Trophoblast cell (in vitro differentiated cells and primary cell): ENCODE measurements at regions not wholly inside any gene's neighbourhood (a gene's known extent, or its start where the extent isn't known, plus 50 kb on each side); places are given as distances from the start of the nearest gene placed in this dataset.

Experiments used
- DNase-seq, 2 donors: peaks; one replicate each; pipeline ENCODE4 v3.0.0-alpha.2; 2016
- H2AFZ ChIP-seq: 2 replicates; pipeline ENCODE4 v1.6.1; 2013; ENCODE audit warnings: low read length, moderate library complexity, mild to moderate bottlenecking; ENCODE audit not compliant: insufficient read depth, poor library complexity
- H2AK5ac ChIP-seq: 2 replicates; pipeline ENCODE4 v1.6.1; 2013; ENCODE audit warnings: mild to moderate bottlenecking, low read length
- H2BK120ac ChIP-seq: 2 replicates; pipeline ENCODE4 v1.6.1; 2013; ENCODE audit warnings: low read length, mild to moderate bottlenecking, moderate library complexity; ENCODE audit not compliant: insufficient read depth, poor library complexity
- H2BK12ac ChIP-seq: 2 replicates; pipeline ENCODE4 v1.6.1; 2013; ENCODE audit warnings: mild to moderate bottlenecking, low read length, moderate library complexity
- H2BK5ac ChIP-seq: 2 replicates; pipeline ENCODE4 v1.6.1; 2013; ENCODE audit warnings: low read length, low read depth, moderate library complexity, mild to moderate bottlenecking; ENCODE audit not compliant: poor library complexity
- H3K14ac ChIP-seq: 2 replicates; pipeline ENCODE4 v1.6.1; 2013; ENCODE audit warnings: mild to moderate bottlenecking, low read length
- H3K18ac ChIP-seq: 2 replicates; pipeline ENCODE4 v1.6.1; 2013; ENCODE audit warnings: mild to moderate bottlenecking, low read length
- H3K23ac ChIP-seq: 2 replicates; pipeline ENCODE4 v1.6.1; 2013; ENCODE audit warnings: low read length
- H3K27ac ChIP-seq: 2 replicates; pipeline ENCODE4 v1.5.1; 2013; ENCODE audit warnings: low read depth, mild to moderate bottlenecking, inconsistent platforms, low read length, moderate library complexity
- H3K27me3 ChIP-seq: 2 replicates; pipeline ENCODE4 v1.6.1; 2013; ENCODE audit warnings: inconsistent platforms, mild to moderate bottlenecking, low read length, moderate library complexity; ENCODE audit not compliant: insufficient read depth
- H3K36me3 ChIP-seq, 2 experiments: 1 replicate in 1 of 2; 2 replicates in 1 of 2; pipeline ENCODE4 v1.6.1; 2013; ENCODE audit warnings: low read length in 2 of 2, mild to moderate bottlenecking in 2 of 2, moderate library complexity in 1 of 2; ENCODE audit not compliant: insufficient read depth in 2 of 2, control insufficient read depth in 1 of 2
- H3K4ac ChIP-seq: 2 replicates; pipeline ENCODE4 v1.6.1; 2013; ENCODE audit warnings: low read depth, mild to moderate bottlenecking, low read length, moderate library complexity
- H3K4me1 ChIP-seq, 2 experiments: 1 replicate in 1 of 2; 2 replicates in 1 of 2; pipeline ENCODE4 v1.6.1; 2013; ENCODE audit warnings: low read length in 2 of 2, mild to moderate bottlenecking in 2 of 2, moderate library complexity in 1 of 2; ENCODE audit not compliant: insufficient read depth in 2 of 2, control insufficient read depth in 1 of 2
- H3K4me2 ChIP-seq: 2 replicates; pipeline ENCODE4 v1.6.1; 2013; ENCODE audit warnings: inconsistent platforms, mild to moderate bottlenecking, low read length, moderate library complexity
- H3K4me3 ChIP-seq: 2 replicates; pipeline ENCODE4 v1.5.1; 2013; ENCODE audit warnings: mild to moderate bottlenecking, low read depth, low read length, inconsistent platforms
- H3K79me1 ChIP-seq: one replicate; pipeline ENCODE4 v1.6.1; 2013; ENCODE audit warnings: low read length
- H3K79me2 ChIP-seq: 2 replicates; pipeline ENCODE4 v1.6.1; 2013; ENCODE audit warnings: low read length, mild to moderate bottlenecking; ENCODE audit not compliant: control insufficient read depth, insufficient read depth, poor library complexity
- H3K9ac ChIP-seq: 2 replicates; pipeline ENCODE4 v1.6.1; 2013; ENCODE audit warnings: mild to moderate bottlenecking, low read length
- H3K9me3 ChIP-seq: 2 replicates; pipeline ENCODE4 v1.6.1; 2013; ENCODE audit warnings: low read depth, mild to moderate bottlenecking, control low read depth, inconsistent platforms, low read length; ENCODE audit not compliant: insufficient read depth
- H4K12ac ChIP-seq: 2 replicates; pipeline ENCODE4 v1.6.1; 2013; ENCODE audit warnings: low read depth, mild to moderate bottlenecking, low read length, moderate library complexity
- H4K8ac ChIP-seq: 2 replicates; pipeline ENCODE4 v1.6.1; 2013; ENCODE audit warnings: low read depth, mild to moderate bottlenecking, low read length, moderate library complexity
- H4K91ac ChIP-seq: one replicate; pipeline ENCODE4 v1.6.1; 2013; ENCODE audit warnings: low read depth, mild to moderate bottlenecking, low read length, moderate library complexity
- whole genome bisulfite sequencing: extraction: QIAGEN DNeasy Blood & Tissue Kit; methylation state at CpG from one replicate; pipeline ENCODE4 v1.1.7; 2013; ENCODE audit warnings: missing lambda C conversion rate; ENCODE audit not compliant: insufficient read length, insufficient coverage; ENCODE audit errors: extremely low coverage; 5-methylcytosine and 5-hydroxymethylcytosine counted together

- Histone ChIP-seq H4K91ac (no peak overlapping the region), H3K4me1 (no peaks in the 10 kb centered on the region), H4K12ac (no peak overlapping the region), H3K9ac (no peak overlapping the region), H3K79me1 (no peaks in the 10 kb centered on the region), H2BK120ac (no peak overlapping the region), H3K27ac (no peak overlapping the region), H3K14ac (no peak overlapping the region), H2AFZ (no peak overlapping the region), H2BK12ac (no peak overlapping the region), H3K4ac (no peak overlapping the region), H3K4me2 (no peak overlapping the region), H4K8ac (no peak overlapping the region), H3K79me2 (no peaks in the 10 kb centered on the region), H3K9me3 (no peaks in the 10 kb centered on the region), H3K23ac (no peak overlapping the region), H3K36me3 (no peaks in the 10 kb centered on the region), H2AK5ac (no peak overlapping the region), H3K4me3 (no peak overlapping the region), H3K27me3 (no peaks in the 10 kb centered on the region), H3K18ac (no peak overlapping the region), H2BK5ac (no peak overlapping the region)
- WGBS = no CpG with 5 or more reads among the region's 3 CpGs
- DNase-seq = no peak
These were observed 207.7 kb downstream of the MMUT start for GRCh38 chr6:49255335-49255734.

- Histone ChIP-seq H3K79me2 (no peaks in the 10 kb centered on the region), H3K4me1 (no peaks in the 10 kb centered on the region), H3K9ac (no peak overlapping the region), H2BK12ac (no peak overlapping the region), H3K27ac (no peak overlapping the region), H3K18ac (no peak overlapping the region), H4K91ac (no peak overlapping the region), H3K27me3 (no peaks in the 10 kb centered on the region), H2AFZ (no peak overlapping the region), H3K79me1 (no peaks in the 10 kb centered on the region), H3K14ac (no peak overlapping the region), H3K9me3 (no peaks in the 10 kb centered on the region), H2BK120ac (no peak overlapping the region), H4K8ac (no peak overlapping the region), H2AK5ac (no peak overlapping the region), H2BK5ac (no peak overlapping the region), H3K4ac (no peak overlapping the region), H3K23ac (no peak overlapping the region), H3K4me2 (no peak overlapping the region), H3K4me3 (no peak overlapping the region), H3K36me3 (no peaks in the 10 kb centered on the region), H4K12ac (no peak overlapping the region)
- no CpG with 5 or more reads among the region's 1 CpG for WGBS
- no peak for DNase-seq
These were observed 210.2 kb downstream of the MMUT start for GRCh38 chr6:49252901-49253300.

- Histone ChIP-seq H3K23ac (no peak overlapping the region), H2AFZ (no peak overlapping the region), H3K27ac (no peak overlapping the region), H3K36me3 (no peaks in the 10 kb centered on the region), H3K4me1 (no peaks in the 10 kb centered on the region), H3K9ac (no peak overlapping the region), H4K8ac (no peak overlapping the region), H3K27me3 (no peaks in the 10 kb centered on the region), H4K12ac (no peak overlapping the region), H3K4me3 (no peak overlapping the region), H3K79me1 (no peaks in the 10 kb centered on the region), H2BK5ac (no peak overlapping the region), H2AK5ac (no peak overlapping the region), H3K4ac (no peak overlapping the region), H4K91ac (no peak overlapping the region), H3K14ac (no peak overlapping the region), H2BK12ac (no peak overlapping the region), H3K79me2 (no peaks in the 10 kb centered on the region), H3K18ac (no peak overlapping the region), H2BK120ac (no peak overlapping the region), H3K4me2 (no peak overlapping the region), H3K9me3 (no peaks in the 10 kb centered on the region)
- DNase-seq = no peak
These were observed 229.6 kb downstream of the MMUT start for GRCh38 chr6:49233483-49233882.

GRCh38 chr6:49225471-49225870 is 237.6 kb downstream of the MMUT start:
- no peak overlapping the region for H2AFZ ChIP-seq
- no peaks in the 10 kb centered on the region for H3K79me2 ChIP-seq
- H3K14ac ChIP-seq = no peak overlapping the region
- H3K4me2 ChIP-seq = no peak overlapping the region
- H3K36me3 ChIP-seq = no peaks in the 10 kb centered on the region
- DNase-seq = no peak
- no peak overlapping the region for H2BK12ac ChIP-seq
- H3K27ac ChIP-seq = no peak overlapping the region
- no peak overlapping the region for H2BK5ac ChIP-seq
- H2BK120ac ChIP-seq = no peak overlapping the region
- H3K18ac ChIP-seq = no peak overlapping the region
- no peaks in the 10 kb centered on the region for H3K79me1 ChIP-seq
- H3K4me3 ChIP-seq = no peak overlapping the region
- H3K9ac ChIP-seq = no peak overlapping the region
- H3K4ac ChIP-seq = no peak overlapping the region
- H3K9me3 ChIP-seq = no peaks in the 10 kb centered on the region
- no peaks in the 10 kb centered on the region for H3K27me3 ChIP-seq
- H3K23ac ChIP-seq = no peak overlapping the region
- H2AK5ac ChIP-seq = no peak overlapping the region
- no peak overlapping the region for H4K91ac ChIP-seq
- no peak overlapping the region for H4K12ac ChIP-seq
- H3K4me1 ChIP-seq = no peaks in the 10 kb centered on the region
- no peak overlapping the region for H4K8ac ChIP-seq
- WGBS = no CpG with 5 or more reads among the region's 1 CpG

GRCh38 chr6:49220293-49220692 is 242.8 kb downstream of the MMUT start:
- Histone ChIP-seq H3K79me2 (no peaks in the 10 kb centered on the region), H4K91ac (no peak overlapping the region), H3K4me3 (no peak overlapping the region), H3K9ac (no peak overlapping the region), H3K18ac (no peak overlapping the region), H3K4me1 (no peaks in the 10 kb centered on the region), H4K8ac (no peak overlapping the region), H4K12ac (no peak overlapping the region), H3K14ac (no peak overlapping the region), H3K79me1 (no peaks in the 10 kb centered on the region), H3K27ac (no peak overlapping the region), H3K36me3 (no peaks in the 10 kb centered on the region), H2BK120ac (no peak overlapping the region), H2BK5ac (no peak overlapping the region), H3K4ac (no peak overlapping the region), H2BK12ac (no peak overlapping the region), H3K9me3 (no peaks in the 10 kb centered on the region), H2AK5ac (no peak overlapping the region), H3K4me2 (no peak overlapping the region), H2AFZ (no peak overlapping the region), H3K27me3 (no peaks in the 10 kb centered on the region), H3K23ac (no peak overlapping the region)
- WGBS = no CpG with 5 or more reads among the region's 1 CpG
- no peak for DNase-seq
